Bronchial epithelial cell (primary cell): ENCODE measurements at regions not wholly inside any gene's neighbourhood (a gene's known extent, or its start where the extent isn't known, plus 50 kb on each side); places are given as distances from the start of the nearest gene placed in this dataset.

ENCODE experiments used
- DNase-seq: peaks from one replicate; pipeline ENCODE4 v3.0.0-alpha.2; 2010; ENCODE audit warnings: low read depth
- FAIRE-seq: peaks from 2 replicates; lab custom pipeline; 2011; peaks lifted over from hg19 to GRCh38; lab: Jason Lieb, UNC
- H3K27me3 ChIP-seq: 2 replicates; pipeline ENCODE4 v1.5.1; 2011; ENCODE audit warnings: low read length; ENCODE audit not compliant: control insufficient read depth, insufficient read depth
- H3K36me3 ChIP-seq: 2 replicates; pipeline ENCODE4 v1.5.1; 2011; ENCODE audit warnings: low read length; ENCODE audit not compliant: control insufficient read depth, insufficient read depth
- H3K4me3 ChIP-seq: 2 replicates; pipeline ENCODE4 v1.5.1; 2011; ENCODE audit warnings: mild to moderate bottlenecking, low read depth, low read length, control low read depth
- TF ChIP-seq, protein P1 (sequence below): IDR thresholded peaks from 2 replicates; pipeline ENCODE4 v1.5.1; 2011; ENCODE audit warnings: mild to moderate bottlenecking, moderate library complexity, low read length, control low read depth, inconsistent platforms; ENCODE audit not compliant: insufficient read depth, severe bottlenecking

DNA sequence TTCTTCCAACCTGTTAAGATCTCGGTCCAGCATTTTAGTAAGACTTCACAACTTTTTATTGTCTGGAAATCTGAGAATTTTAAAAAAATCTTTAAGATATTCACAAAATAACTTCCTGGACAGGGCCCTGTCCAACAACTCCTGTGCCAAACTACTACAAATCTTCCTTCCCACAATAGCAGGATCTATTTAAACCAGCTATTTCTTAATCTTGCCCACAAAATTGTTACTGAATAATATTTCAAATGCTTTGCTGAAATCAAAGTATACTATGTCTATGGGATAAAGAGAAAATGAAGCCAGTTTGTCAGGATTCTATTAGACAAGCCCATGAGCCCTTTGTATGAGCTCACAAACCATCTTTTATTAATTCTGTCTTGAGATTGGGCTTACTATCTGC is 104.1 kb upstream of the DDIT4L start:
- DNase-seq (no peak), FAIRE-seq (no peak)
- Histone ChIP-seq H3K27me3 (no peaks in the 10 kb centered on the region), H3K36me3 (no peaks in the 10 kb centered on the region), H3K4me3 (no peak overlapping the region)
- TF ChIP-seq, protein P1, sequence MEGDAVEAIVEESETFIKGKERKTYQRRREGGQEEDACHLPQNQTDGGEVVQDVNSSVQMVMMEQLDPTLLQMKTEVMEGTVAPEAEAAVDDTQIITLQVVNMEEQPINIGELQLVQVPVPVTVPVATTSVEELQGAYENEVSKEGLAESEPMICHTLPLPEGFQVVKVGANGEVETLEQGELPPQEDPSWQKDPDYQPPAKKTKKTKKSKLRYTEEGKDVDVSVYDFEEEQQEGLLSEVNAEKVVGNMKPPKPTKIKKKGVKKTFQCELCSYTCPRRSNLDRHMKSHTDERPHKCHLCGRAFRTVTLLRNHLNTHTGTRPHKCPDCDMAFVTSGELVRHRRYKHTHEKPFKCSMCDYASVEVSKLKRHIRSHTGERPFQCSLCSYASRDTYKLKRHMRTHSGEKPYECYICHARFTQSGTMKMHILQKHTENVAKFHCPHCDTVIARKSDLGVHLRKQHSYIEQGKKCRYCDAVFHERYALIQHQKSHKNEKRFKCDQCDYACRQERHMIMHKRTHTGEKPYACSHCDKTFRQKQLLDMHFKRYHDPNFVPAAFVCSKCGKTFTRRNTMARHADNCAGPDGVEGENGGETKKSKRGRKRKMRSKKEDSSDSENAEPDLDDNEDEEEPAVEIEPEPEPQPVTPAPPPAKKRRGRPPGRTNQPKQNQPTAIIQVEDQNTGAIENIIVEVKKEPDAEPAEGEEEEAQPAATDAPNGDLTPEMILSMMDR = no peak

DNA sequence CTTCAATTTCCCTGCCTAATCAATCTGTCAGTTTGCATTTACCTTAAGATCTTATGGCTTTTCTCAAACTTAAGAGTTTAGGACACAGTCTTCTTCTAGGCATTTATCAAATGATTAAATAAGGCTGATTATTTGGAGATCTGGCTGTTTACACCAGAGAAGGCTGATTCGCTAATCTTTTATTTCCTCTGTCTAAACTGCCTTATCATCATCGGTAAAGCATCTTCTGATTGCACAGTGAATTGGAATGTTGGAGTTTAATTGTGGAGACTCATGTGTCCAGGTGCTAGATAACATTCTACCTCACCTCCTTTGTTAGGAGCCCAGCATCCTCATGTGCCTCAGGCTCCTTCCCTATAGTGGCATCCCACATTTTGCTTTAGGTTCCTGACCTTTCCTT is 100.3 kb upstream of the DDIT4L start:
- DNase-seq (peak; percentile 80), FAIRE-seq (no peak)
- Histone ChIP-seq H3K4me3 (no peak overlapping the region), H3K36me3 (no peaks in the 10 kb centered on the region), H3K27me3 (no peaks in the 10 kb centered on the region)
- TF ChIP-seq, protein P1 = no peak

DNA sequence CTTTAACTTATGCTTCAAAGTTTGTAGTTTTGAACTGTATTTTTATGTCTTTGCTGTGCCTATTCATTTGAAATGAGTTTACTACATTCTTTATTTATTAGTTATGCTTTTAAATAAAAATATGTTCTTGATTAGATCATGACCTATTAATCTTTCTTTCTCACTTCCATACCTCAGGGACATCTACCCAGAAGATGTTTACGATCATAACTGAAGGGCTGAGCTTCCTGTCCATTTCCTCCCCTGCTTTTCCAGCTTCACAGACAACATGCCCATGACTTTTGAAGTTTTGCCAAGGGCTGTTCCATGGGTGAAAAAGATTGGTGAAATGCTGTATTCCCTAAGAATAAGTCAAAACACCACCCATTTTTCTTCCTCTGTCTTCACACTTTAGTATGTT is 99.7 kb upstream of the DDIT4L start:
- FAIRE-seq (no peak), DNase-seq (peak; percentile 6)
- TF ChIP-seq, protein P1 = no peak

DNA sequence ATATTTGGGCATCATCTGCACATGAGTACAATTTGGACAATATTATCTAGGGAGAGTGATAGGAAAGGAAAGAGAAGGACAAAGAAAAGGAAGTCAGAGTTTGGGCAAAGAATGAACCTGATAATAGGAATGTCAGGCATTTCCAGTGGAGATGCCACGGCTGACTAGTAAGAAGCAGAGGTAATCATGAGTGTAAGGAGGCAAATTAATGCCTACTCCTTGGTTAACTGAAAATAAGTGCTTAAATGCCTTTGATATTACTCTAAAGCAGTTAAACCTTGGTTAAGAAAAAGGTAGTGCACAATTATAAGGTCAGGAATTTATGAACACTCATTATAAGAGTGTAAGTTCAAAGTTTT is 99.2 kb upstream of the DDIT4L start:
- TF ChIP-seq, protein P1 = no peak
- DNase-seq (peak; percentile 49), FAIRE-seq (no peak)
- H3K27me3 ChIP-seq = no peaks in the 10 kb centered on the region
- H3K4me3 ChIP-seq = no peak overlapping the region
- no peaks in the 10 kb centered on the region for H3K36me3 ChIP-seq

More for the DNA sequence above, 99.7 kb upstream of the DDIT4L start:
- Histone ChIP-seq H3K36me3 (no peaks in the 10 kb centered on the region), H3K27me3 (no peaks in the 10 kb centered on the region), H3K4me3 (no peak overlapping the region)

DNA sequence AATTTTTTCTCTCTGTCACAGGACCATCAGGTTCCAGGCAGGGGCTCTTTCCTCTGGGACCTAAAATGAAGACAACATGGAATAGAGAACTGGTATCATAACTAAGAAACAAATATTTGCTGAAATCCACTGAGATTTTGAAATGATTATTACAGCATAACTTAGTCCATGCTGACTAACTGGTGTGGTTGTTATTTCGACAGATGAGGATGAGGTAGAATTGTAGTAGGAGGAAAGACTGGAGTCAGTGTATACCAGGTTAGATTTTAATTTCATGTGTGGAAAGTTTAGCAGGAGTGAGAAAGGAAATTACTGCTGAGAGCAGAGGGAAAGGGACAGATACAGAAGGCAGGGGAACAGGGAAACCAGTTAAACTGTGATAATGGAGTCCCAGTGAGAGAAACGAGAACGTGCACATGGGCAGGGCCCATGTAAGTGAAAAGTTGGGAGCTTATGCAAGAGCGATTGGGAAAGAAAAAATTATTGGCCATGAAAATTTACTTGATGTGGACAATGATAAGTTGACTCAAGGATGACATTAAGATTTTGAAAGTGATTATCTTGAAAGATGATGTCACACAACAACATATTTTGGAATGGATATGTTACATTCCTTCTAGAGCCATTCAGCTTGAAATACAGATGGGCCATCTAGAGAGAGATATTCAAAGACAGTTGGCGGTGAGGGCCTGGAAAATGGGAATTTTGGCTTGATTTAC is 98.7 kb upstream of the DDIT4L start:
- FAIRE-seq (no peak), DNase-seq (peak; percentile 44)
- Histone ChIP-seq H3K27me3 (no peaks in the 10 kb centered on the region), H3K4me3 (no peak overlapping the region), H3K36me3 (no peaks in the 10 kb centered on the region)
- TF ChIP-seq, protein P1 = no peak

DNA sequence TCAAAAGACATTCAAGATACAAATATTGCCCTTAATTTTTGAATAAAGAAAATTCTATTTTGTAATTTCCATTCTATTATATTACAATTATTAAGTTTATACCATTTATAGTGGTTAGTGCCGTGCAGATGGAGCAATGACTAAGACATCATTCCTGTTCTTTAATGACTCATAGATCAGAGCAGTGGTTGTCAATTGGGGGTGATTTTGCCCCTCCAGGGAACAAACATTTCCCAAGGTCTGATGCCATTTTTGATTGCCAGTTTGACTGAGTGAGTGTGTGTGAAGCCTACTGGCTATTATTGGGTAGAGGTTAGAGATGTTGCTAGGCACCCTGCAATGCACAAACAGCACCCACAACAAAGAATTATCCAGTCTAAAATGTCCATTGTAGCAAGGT is 97.9 kb upstream of the DDIT4L start:
- DNase-seq = peak; percentile 81
- Histone ChIP-seq H3K4me3 (no peak overlapping the region), H3K36me3 (no peaks in the 10 kb centered on the region), H3K27me3 (no peaks in the 10 kb centered on the region)
- no peak for FAIRE-seq
- TF ChIP-seq, protein P1 = no peak
